ENCODE measurements at regions not wholly inside any gene's neighbourhood (a gene's known extent, or its start where the extent isn't known, plus 50 kb on each side); places are given as distances from the start of the nearest gene placed in this dataset.

DNA sequence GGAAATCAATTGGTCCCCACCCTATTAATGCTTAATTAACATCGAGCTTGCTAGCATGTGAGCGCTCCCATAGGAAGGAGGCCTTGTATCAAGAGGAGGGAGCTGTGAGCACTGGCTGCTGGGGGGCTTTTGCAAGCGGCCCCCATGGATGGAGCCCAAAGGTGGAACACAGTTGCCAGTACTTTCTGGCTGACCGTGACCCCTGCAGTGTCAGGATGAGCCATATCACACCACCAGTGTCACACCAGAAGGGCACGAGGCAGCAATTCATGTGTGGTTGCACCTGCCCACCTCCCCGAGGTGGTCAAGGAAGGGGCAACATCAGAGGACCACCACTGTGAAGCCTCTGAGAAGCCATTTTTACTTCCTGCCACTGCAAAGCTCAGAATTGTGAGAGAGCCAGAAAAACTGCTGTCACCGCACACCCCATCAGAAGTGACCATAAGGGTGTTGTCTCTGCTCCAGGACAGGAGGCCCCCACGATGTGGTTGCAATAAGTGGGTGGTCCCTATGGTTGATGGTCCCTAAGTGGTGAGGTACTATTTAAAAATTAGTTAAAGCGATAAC, 99.8 kb upstream of the RAB6C start:
- DNase-seq = no peak

DNA sequence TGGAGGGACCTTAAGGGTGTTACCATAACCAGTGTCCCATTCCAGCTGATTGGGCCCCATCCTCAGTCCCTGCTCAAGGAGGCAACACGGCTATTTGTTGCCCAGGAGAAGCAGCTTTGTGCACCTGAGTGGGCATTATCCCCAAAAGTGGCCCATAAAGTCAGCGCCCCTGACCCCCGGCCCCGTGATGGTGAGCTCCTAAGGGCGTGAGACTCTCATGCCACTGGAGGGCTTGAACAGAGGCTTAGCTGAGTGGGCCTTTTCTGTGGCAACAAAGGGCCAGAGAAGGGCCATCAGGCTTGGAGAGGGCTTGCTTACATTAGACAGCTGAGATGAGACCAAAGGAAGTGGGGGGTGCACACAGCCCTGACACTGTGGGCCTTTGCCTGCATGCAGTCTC, 99.2 kb upstream of the RAB6C start:
- DNase-seq = no peak

DNA sequence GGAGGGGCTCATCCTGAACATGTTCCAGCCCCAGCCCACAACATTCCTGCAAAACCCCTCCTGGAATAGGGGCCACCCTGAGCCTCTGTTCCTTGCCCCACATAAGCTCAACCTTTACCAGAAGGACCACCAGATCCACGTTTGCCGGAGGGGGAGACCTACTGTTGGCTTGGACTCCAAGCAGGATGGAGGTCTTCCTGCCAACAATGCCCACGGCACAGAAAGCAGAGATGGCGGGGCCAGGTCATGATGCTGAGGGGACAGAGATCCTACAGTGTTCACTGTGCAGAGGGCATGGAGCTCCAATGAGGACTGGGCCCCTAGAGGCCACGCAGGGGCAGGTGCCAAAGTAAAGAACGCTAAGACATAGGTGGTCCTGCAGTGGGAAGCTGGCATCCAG, 98.5 kb upstream of the RAB6C start:
- no peak for DNase-seq

DNA sequence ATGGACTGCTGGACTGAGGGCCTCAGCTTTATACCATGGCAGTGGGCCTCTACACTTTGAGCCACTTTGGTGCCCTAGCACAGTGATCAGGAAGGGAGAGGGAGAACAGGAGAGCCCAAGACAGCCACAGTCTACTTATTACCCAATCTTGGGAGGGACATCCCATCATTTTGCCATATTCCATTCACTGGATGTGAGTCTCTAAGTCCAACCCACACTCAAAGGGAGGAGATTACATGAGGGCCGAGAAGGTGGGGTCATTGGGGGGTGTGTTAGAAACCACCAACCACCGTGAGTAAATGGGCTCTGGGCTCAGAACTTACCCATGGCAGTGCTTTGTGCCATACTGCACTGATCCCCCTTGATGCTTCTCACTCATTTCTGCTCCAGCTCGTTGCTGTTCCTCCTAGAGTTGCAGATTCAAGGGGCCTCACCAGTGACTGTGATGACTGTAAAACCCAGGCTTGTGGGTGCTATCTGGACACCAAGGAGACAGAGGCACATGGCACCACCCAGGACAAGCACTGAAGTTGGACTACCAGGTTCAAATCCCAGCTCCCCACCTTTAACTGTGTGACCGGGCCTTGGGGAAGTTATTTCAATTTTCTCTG, 97.6 kb upstream of the RAB6C start:
- no peak for DNase-seq

DNA sequence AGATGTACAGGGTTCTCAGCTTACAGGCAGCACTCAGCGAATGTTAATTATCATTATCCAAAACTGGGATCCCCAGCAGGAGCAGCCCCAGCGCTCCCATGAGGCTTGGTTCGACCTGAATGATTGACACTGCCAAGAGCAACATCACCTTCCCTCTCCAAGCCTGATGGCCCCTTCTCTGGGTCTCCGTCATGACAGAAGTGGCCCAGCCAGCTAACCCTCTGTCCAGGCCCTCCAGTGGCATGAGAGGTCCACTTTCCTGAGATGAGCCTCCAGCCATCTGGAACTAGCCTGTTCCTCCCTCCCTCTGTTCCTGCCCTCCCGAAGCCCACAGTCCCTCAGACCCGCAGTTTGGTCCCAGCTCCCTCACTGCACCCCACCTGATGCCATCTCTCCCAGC, 97.0 kb upstream of the RAB6C start:
- no peak for DNase-seq

DNA sequence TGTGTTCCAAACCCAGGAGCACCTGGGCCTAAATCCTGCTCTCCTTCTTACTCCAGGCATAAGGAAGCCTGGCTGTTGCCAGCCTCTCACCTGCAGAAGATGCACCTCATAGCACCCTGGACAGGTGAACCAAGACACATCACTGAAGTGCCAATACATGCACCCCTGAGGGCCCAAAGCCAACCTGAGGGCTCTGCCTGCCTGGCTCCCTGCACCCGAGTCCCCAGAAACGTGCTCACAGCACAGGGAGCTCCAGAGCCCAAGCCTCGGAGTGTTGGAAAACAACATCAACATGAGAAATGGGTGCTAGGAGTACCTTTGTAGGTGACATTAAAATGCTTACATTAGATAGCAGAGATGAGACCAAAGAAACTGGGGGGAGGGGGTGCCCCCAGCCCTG, 96.3 kb upstream of the RAB6C start:
- DNase-seq = no peak

DNA sequence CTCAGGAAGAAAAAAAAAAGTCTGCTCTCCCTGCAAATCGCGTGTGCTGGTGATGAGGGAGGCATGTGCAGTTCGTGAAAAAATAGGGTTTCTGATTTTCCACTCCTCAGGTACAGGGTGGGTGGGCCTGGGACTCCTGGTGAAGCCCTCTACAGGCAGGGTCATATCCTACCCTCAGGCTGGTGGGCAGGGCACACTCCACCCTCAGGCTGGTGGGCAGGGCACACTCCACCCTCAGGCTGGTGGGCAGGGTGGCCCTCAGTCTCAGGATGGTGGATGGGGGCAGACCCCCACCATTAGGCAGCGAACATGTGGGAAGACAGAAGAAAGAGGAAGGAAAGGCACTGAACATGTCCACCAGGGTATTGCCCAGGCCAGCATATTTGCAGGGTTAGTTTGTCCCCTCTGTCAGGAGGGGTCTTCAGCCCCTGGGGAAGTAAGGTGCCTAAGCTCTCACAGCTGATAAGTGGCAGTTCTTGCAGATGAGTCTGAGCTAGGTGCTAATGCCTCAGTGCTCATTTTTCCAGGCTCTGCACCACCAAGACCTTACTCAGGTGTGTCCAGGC, 95.2 kb upstream of the RAB6C start:
- DNase-seq = no peak

DNA sequence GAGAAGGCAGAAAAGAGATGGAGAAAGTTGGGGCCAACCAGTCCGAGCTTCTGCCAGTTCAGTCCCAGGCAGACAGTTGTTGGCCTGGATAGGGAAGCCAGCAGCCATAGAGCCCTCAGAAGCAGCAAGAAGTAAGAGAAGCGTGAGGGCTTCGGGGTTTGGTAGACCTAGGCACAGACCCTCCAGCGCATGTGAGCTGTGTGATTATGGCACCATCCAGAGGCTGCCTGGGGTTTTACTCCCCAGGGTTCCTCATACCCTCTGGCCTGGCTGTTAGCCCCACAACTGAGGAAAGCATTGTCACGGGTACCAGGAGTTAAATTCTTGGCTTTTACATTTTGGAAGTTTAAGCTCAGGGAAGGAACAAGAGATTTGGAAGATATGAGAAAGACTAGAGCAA, 93.7 kb upstream of the RAB6C start:
- no peak for DNase-seq

DNA sequence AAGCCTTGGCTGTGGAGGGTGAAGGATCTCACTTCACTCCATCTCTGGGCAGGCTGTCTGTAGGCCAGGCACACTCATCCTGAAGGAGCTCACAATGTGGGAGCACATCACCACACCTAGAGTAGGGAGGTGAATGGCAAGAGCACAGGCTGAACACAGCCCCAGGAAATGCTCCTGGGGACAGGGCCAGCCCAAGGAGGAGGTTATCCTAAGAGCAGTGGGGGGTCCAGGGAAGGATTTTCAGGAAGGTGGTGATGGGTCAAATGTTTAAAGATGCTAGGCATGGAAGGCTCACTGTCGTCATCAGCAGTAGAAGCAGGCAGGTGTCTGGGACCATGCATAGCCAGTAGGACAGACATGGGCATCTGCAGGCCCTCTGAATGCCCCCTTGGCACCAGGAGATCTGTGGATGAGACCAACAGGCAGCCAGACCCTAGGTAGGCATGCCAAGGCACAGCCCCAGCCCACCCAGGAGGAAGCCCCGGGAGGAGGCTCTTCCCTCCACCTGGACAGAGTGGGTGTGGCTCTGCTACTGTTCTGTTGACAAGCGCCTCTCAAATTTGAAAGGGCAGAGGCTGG, 91.7 kb upstream of the RAB6C start:
- no peak for DNase-seq

DNA sequence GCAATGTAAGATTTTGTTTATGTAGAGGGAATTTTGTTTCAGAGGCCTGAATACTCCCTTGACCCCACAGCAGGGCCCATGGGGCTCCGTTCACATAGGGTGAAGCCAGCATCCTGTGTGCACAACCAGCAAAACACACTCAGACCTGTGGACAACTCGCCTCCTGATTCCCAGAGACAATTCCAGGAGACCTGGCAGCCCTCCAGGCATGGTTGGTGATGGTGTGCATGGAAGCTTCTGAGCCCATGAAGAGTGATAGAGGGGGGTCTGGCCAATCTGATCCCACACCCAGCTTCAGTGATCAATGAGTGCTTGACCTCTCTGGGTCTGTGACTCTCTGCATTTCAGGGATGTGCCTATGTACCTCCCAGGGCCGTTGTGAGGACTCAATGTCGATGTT, 91.0 kb upstream of the RAB6C start:
- no peak for DNase-seq

DNA sequence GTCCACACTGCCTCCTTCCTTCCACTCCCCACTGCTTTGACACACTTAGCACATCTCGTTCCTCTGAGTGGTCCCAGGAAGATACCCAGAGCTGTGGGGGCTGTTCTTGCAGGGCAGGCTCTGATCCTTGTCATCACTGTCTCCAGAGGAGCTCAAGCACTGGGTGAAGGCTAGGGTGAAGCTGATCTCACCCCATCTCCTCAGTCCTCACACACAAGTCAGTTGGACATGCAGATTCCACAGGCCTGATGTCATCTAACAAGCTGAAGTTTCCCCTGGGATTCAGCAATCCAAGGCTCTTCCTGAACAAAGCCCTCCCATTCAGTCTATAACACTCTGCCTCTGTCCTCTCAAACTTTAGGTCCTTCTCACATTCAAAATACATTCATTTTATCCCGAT, 90.6 kb upstream of the RAB6C start:
- no peak for DNase-seq

DNA sequence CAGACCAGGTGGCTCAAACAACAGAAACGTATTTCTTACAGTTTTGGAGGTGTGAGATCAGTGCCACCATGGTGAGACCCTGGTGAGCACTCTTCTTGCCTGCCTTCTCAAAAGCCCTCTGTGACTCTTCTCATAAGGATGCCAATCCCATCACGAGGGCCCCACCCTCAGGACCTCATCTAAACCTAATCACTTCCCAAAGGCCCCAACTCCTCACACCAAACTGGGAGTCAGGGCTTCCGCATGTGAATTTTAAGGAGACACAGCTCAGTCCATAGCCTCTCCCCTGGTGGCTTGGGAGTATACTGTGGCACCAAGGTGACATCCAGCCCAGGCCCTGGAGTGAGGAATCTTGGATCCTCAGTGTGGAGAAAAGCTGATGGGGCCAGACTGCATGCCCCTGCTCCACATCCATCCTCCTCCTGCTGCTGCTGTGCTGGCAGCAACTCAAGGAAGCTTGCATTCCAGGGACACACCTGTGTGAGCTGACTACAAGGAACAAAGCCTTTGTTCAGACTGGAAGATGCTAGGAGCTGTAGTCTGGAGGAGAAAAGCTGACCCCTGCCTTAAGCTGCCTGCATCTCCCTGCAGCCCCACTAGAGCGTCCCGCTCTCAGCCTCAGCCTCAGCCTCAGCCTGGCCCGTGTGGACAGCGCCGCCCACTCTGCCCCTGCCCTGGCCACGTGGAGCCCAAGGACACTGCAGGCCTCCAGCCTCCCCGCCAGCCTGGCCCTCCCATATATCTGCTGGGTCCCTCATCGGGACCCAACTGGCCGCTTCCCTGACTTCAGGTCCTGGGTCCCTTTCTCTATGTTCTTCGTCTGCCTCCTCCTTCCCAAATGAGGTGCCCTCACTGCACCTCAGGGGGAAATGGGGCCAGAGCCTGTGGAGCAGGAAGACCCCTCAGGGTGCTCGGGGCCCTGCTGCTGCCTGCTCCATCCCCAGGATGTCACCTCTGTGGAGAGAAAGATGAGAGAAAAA, 87.8 kb upstream of the RAB6C start:
- no peak for DNase-seq

DNA sequence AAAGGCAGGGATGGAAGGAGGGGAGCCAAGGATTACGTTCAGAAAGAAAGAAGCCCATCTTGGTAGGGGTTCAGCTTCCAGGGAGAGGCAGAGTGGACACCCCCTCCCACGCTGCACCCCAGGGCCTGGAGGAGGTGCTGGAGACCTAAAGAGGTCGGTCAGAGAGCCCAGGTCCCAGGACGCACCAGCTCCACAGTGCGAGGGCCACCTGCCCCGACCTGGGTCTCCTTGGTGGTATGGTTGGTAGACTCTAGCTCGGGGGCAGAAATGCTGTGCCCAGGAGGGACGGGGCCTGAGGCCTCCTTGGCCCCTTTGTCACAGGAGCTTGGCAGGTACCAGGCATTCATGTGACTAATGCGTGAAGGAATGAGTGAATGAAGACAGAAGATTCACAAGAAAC, 87.1 kb upstream of the RAB6C start:
- no peak for DNase-seq

DNA sequence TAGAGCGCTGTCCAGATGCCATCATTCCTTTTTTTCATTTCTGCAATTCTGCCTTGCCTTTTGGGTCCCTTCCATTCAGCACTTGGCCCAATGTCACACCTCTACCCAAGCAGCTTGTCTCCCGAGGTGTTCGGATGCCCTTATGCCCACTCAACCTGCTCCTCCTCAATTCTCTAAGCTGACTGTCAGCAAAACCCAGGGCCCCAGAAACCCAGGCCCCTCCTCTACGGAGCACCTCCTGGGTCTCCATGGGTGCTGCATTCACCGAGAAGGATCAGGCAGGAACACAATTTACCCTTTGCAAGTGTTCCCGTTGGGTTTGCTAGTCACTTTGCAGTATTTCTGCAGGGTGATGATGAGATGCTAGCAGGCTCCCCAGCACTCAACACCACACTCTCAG, 86.7 kb upstream of the RAB6C start:
- DNase-seq = no peak

DNA sequence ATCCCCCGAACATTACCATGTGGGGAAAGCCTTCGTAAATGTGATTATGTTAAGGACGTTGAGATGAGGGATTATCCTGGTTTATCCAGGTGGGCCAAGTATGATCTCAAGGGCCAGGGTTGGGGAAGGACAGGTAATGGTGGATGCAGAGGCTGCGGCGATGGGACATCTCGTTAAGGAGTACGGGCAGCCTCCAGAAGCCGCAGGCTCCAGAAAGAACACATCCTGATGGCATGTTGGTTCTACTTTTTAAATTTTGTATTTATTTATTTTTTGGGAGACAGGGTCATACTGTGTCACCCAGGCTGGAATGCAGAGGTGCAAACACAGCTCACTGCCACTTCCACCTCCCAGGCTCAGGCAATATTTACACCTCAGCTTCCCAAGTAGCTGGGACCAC, 86.2 kb upstream of the RAB6C start:
- no peak for DNase-seq

DNA sequence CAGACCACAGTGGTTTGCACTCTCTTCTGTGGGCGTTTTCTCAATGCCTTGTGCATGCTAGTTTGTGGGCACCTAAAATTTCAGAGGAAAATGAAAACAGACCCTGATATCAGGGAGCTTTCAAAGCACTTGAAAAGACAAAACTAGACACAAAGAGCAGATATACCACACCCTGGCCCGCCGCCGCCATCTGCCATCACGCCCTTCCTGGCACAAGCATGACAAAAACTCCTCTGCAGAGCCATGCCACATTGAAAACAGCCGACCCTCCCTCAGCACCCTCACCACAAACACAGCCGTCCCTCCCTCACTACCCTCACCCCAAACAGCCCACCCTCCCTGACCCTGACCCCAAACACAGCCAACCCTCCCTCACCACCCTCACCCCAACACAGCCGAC, 84.8 kb upstream of the RAB6C start:
- no peak for DNase-seq

DNA sequence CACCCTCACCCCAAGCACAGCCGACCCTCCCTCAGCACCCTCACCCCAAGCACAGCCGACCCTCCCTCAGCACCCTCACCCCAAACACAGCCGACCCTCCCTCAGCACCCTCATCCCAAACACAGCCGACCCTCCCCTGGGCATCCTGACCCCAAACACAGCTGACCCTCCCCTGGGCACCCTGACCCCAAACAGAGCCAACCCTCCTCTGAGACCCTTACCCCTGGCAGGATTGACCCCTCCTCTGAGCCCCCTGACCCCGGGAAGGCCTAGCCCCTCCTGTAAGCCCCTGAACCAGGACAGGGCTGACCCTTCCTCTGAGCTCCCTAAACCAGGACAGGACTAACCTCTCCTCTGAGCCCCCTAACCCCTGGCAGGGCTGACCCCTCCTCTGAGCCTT, 84.4 kb upstream of the RAB6C start:
- no peak for DNase-seq

DNA sequence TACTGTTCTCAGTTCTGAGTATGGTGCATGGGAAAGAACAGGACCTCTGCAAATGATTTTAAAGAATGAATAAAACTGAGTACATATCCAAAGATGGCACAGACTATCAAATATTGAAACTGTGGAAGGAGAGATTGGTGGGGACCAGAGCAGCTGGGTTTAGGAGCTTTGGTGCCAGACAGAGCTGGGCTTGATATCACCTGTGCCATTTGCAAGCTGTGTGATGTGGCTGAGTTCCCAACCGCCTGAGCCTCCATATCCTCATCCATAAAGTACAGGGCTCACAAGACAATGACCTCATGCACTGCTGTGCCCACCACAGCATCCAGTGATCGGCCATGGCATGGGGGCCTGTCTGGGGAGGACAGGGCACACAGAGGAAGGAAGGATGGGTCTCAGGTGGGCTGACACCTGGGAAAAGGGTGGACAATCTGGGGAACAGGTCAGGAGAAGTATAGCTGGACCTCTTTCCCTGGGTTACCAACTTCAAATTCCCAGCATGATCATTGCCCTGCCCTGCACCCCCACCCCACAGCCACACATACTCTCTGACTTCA, 83.9 kb upstream of the RAB6C start:
- DNase-seq = no peak

DNA sequence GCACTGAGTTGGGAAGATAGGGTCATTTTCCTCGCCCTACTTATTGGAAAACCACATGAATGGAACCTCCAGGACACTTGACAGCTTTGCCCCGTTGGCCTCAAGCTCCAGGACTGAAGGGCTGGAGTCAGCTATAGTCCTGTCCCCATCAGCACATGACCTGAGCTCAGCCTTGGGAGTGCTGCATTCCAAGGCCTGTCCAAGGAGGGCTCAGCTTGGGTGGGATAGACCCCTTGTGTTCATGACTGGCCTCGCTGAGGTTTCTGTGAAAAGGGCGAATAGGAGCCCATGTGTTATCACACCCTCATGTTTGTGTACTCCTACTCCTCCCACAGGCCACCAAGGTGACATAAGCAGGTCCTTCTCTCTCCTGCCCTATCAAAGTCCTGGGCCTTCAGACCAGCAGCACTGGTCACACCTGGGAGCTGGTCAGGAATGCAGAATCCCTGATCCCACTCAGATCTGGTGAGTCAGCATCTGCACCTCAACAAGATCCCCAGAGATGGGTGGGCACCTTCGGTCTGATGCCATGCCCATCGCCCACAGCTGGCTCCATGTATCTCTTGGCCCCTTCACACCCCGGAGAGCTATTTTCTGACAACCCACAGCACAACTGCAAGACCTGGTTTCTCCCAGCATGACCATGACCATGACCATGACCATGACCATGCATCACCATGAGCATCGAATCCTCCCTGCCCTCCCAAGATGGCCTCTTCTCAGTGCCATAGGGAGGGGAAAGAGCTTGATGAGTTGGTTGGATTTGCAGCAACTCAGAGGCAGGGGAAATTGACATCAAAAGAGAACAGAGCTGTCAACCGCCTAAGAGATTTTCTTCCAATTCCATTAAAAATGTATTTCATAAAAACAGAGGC, 83.0 kb upstream of the RAB6C start:
- DNase-seq = no peak

DNA sequence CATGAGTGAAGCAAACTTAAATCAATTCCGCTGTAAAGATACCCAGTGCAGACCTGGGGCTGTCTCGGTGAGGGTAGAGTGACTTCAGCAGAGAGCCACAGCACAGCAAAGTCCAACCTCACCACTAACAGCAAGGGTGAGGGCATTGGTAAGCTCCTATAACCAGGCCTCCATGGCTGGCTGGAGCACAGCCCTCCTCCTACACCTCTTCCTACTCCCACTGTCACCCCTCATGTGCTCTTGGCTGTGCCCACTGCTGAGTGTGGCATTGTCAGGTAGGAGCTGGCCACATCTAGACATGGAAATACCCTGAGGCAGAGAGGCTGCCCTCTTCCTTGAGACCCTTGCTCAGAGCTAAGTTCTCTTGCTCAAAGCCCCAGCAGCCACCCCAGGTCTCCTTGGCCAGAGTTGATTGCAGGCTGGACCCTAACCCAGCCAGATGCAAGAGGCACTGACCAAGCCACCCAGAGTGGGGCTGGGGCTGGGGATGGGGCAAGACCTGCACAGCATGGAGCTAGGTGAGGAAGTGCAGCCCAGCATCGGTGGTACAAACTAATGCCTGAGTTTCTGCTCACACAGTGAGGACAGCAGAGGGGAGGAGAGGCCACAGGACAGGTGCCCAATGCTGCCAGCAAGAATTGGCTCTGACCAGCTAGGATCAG, 77.6 kb upstream of the RAB6C start:
- no peak for DNase-seq

DNA sequence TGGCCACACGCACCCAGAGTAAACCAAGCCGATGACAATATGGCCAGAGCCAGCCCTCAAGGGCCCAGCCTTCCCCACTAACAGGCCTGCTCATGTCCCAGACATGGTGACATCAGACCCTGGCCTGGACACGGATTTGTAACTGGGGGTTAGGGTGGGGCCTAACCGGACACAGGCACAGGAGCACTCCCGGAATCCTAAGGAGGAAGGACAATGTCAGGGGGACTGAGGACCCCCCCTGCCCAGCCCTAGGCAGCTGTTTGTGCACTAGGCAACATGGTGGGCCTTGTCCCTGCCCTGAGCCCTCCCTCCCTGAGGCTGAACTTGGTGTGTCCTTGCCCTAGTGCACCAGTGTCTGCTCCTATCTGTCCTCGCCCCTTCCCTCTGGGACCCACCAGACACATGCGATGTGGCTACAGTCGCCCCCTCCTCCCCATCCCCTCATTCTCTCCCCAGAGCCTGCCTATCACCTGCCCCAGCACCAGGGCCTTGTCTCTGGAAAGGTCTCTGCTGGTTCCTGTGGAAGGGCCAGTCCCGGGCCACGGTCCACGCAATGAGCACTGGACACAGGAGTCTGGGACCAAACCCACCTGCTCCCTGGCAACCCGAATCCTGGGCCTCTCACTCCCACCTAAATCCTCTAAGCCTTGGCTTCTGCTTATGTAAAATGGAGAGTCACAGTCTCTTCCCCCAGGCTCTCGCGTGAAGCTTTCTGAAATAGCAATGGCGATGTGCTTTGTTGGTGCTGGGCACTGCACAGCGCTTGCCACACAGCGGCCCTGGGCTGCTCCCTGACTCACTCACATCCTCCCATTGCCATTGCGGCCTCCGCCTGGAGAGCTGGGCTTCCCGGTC, 76.5 kb upstream of the RAB6C start:
- no peak for DNase-seq

Measured in stimulated activated CD4-positive, alpha-beta T cell treated with anti-CD3 and anti-CD28 coated beads, Interleukin-2, amount 100 ng/mL, for 24 hours (primary cell).